ENCODE measurements at regions not wholly inside any gene's neighbourhood (a gene's known extent, or its start where the extent isn't known, plus 50 kb on each side); places are given as distances from the start of the nearest gene placed in this dataset.

- TF ChIP-seq CTCF (IDR thresholded peaks at IDR 0.05; ENCODE audit: low read depth, low read length) (no peak), EZH2phosphoT487 (IDR thresholded peaks at IDR 0.05; ENCODE audit: low read depth) (no peak)
- Histone ChIP-seq H3K4me2 (ENCODE audit: low read length) (no peak overlapping the region), H3K27ac (ENCODE audit: low read length) (no peak overlapping the region)
Measured at GRCh38 chr4:80126435-80126834, 53.4 kb upstream of the ANTXR2 start.

GRCh38 chr4:80125252-80126177 lies 52.5 kb upstream of the ANTXR2 start:
- Histone ChIP-seq H4K20me1 (ENCODE audit: insufficient read depth, low read length) (no peaks in the 10 kb centered on the region), H3K4me1 (ENCODE audit: low read length) (peaks cover 6% of the 10 kb centered on the region), H3K9me3 (ENCODE audit: insufficient read depth, low read length) (no peaks in the 10 kb centered on the region), H2AFZ (ENCODE audit: low read depth, low read length) (peak overlapping the region; percentile 31), H3K27me3 (ENCODE audit: low read depth, low read length) (no peaks in the 10 kb centered on the region), H3K4me3 (ENCODE audit: low read length) (no peak overlapping the region), H3K79me2 (ENCODE audit: low read length) (no peaks in the 10 kb centered on the region), H3K9ac (ENCODE audit: low read length) (no peak overlapping the region), H3K36me3 (replicated peaks; ENCODE audit: low read depth, low read length) (no peaks in the 10 kb centered on the region), H3K4me2 (ENCODE audit: low read length) (0 out of 2 replicates have a peak overlapping the region, but pooled peaks have one; percentile 22), H3K27ac (ENCODE audit: low read length) (no peak overlapping the region)
- TF ChIP-seq CTCF (IDR thresholded peaks at IDR 0.05; ENCODE audit: low read depth, low read length) = peak; percentile 68
- TF ChIP-seq EZH2phosphoT487 (IDR thresholded peaks at IDR 0.05; ENCODE audit: low read depth) = no peak

More at GRCh38 chr4:80126435-80126834, 53.4 kb upstream of the ANTXR2 start:
- Histone ChIP-seq H3K4me1 (ENCODE audit: low read length) (peaks cover 6% of the 10 kb centered on the region), H3K9me3 (ENCODE audit: insufficient read depth, low read length) (no peaks in the 10 kb centered on the region), H3K9ac (ENCODE audit: low read length) (no peak overlapping the region), H3K79me2 (ENCODE audit: low read length) (no peaks in the 10 kb centered on the region), H3K36me3 (replicated peaks; ENCODE audit: low read depth, low read length) (no peaks in the 10 kb centered on the region), H2AFZ (ENCODE audit: low read depth, low read length) (no peak overlapping the region), H3K4me3 (ENCODE audit: low read length) (no peak overlapping the region), H4K20me1 (ENCODE audit: insufficient read depth, low read length) (no peaks in the 10 kb centered on the region), H3K27me3 (ENCODE audit: low read depth, low read length) (no peaks in the 10 kb centered on the region)

GRCh38 chr4:80124246-80125211 lies 51.5 kb upstream of the ANTXR2 start:
- H3K36me3 ChIP-seq (replicated peaks; ENCODE audit: low read depth, low read length) = no peaks in the 10 kb centered on the region
- H3K4me1 ChIP-seq (ENCODE audit: low read length) = peaks cover 6% of the 10 kb centered on the region
- no peaks in the 10 kb centered on the region for H3K79me2 ChIP-seq (ENCODE audit: low read length)
- H3K4me3 ChIP-seq (ENCODE audit: low read length) = no peak overlapping the region
- no peak overlapping the region for H3K4me2 ChIP-seq (ENCODE audit: low read length)
- H4K20me1 ChIP-seq (ENCODE audit: insufficient read depth, low read length) = no peaks in the 10 kb centered on the region
- no peak overlapping the region for H3K27ac ChIP-seq (ENCODE audit: low read length)
- no peak overlapping the region for H3K9ac ChIP-seq (ENCODE audit: low read length)
- H3K27me3 ChIP-seq (ENCODE audit: low read depth, low read length) = no peaks in the 10 kb centered on the region
- no peaks in the 10 kb centered on the region for H3K9me3 ChIP-seq (ENCODE audit: insufficient read depth, low read length)
- H2AFZ ChIP-seq (ENCODE audit: low read depth, low read length) = no peak overlapping the region
- no peak for TF ChIP-seq EZH2phosphoT487 (IDR thresholded peaks at IDR 0.05; ENCODE audit: low read depth)
- no peak for TF ChIP-seq CTCF (IDR thresholded peaks at IDR 0.05; ENCODE audit: low read depth, low read length)
